ENCODE measurements at regions not wholly inside any gene's neighbourhood (a gene's known extent, or its start where the extent isn't known, plus 50 kb on each side); places are given as distances from the start of the nearest gene placed in this dataset.
"Not testable (repeated sequence)": the region's sequence is repeated elsewhere in the genome, so short reads cannot be mapped to it uniquely, and the experiment has no call there.

GRCh38 chr7:32680259-32681173, 185.2 kb downstream of the AVL9 start:
- DNase-seq, result no peak

GRCh38 chr7:32679192-32679591, 183.9 kb downstream of the AVL9 start:
- DNase-seq, result no peak

GRCh38 chr7:32677593-32677992, 182.3 kb downstream of the AVL9 start:
- DNase-seq, result no peak

- DNase-seq, result no peak
These were observed 181.1 kb downstream of the AVL9 start for GRCh38 chr7:32676249-32676941.

GRCh38 chr7:32673275-32673983, 178.1 kb downstream of the AVL9 start:
- DNase-seq, result no peak

GRCh38 chr7:32670110-32671025, 175.1 kb downstream of the AVL9 start:
- DNase-seq, result peak; percentile 47

- peak; percentile 69 for DNase-seq
These were observed 174.0 kb downstream of the AVL9 start for GRCh38 chr7:32669173-32669870.

- peak; percentile 60 for DNase-seq
These were observed 173.3 kb downstream of the AVL9 start for GRCh38 chr7:32668387-32669097.

- DNase-seq, result not testable (repeated sequence)
These were observed 172.3 kb downstream of the AVL9 start for GRCh38 chr7:32667586-32667985.

- not testable (repeated sequence) for DNase-seq
These were observed 168.5 kb downstream of the AVL9 start for GRCh38 chr7:32663805-32664211.

GRCh38 chr7:32662509-32662908, 167.2 kb downstream of the AVL9 start:
- DNase-seq, result not testable (repeated sequence)

- DNase-seq, result no peak
These were observed 166.6 kb downstream of the AVL9 start for GRCh38 chr7:32661929-32662328.

GRCh38 chr7:32661501-32661900, 166.2 kb downstream of the AVL9 start:
- DNase-seq, result no peak

- no peak for DNase-seq
These were observed 165.6 kb downstream of the AVL9 start for GRCh38 chr7:32660936-32661335.

GRCh38 chr7:32659853-32660252, 164.6 kb downstream of the AVL9 start:
- no peak for DNase-seq

GRCh38 chr7:32658467-32658869, 163.2 kb downstream of the AVL9 start:
- no peak for DNase-seq

- DNase-seq, result no peak
These were observed 162.7 kb downstream of the AVL9 start for GRCh38 chr7:32658034-32658433.

GRCh38 chr7:32654549-32654948, 159.3 kb downstream of the AVL9 start:
- not testable (repeated sequence) for DNase-seq

GRCh38 chr7:32650356-32650755, 155.1 kb downstream of the AVL9 start:
- not testable (repeated sequence) for DNase-seq

- no peak for DNase-seq
These were observed 153.3 kb downstream of the AVL9 start for GRCh38 chr7:32648408-32649156.
